ENCODE measurements at regions not wholly inside any gene's neighbourhood (a gene's known extent, or its start where the extent isn't known, plus 50 kb on each side); places are given as distances from the start of the nearest gene placed in this dataset.

- no peak overlapping the region for H2AFZ ChIP-seq (ENCODE audit: insufficient read depth, low read depth, low read length, poor library complexity, severe bottlenecking)
- POLR2A ChIA-PET = no interaction called here
- no peak overlapping the region for H3K9ac ChIP-seq (ENCODE audit: low read length)
- H3K27ac Mint-ChIP-seq = no peak overlapping the region
- H3K4me2 ChIP-seq (replicated peaks; ENCODE audit: low read depth, low read length, poor library complexity, severe bottlenecking) = no peak overlapping the region
- ATAC-seq (ENCODE audit: low read depth) (no peak), DNase-seq (no peak)
- H3K27me3 ChIP-seq (replicated peaks in 1 of 4; ENCODE audit: control extremely low read depth in 1 of 4, control insufficient read depth in 3 of 4, insufficient read depth in 4 of 4, low read length in 3 of 4) = no peaks in the 10 kb centered on the region
- H3K4me1 Mint-ChIP-seq = no peaks in the 10 kb centered on the region
- H4K20me1 ChIP-seq (ENCODE audit: control insufficient read depth, insufficient read depth, low read length, poor library complexity, severe bottlenecking) = no peaks in the 10 kb centered on the region
- WGBS (ENCODE audit: insufficient coverage) = no CpG with 5 or more reads among the region's 2 CpGs
- no peak overlapping the region for H3K4me3 ChIP-seq (ENCODE audit: control extremely low read depth in 1 of 5, extremely low read depth in 1 of 5, insufficient read depth in 1 of 5, low read depth in 2 of 5, low read length in 4 of 5)
- H3K79me2 ChIP-seq (ENCODE audit: control insufficient read depth, insufficient read depth, low read length) = no peaks in the 10 kb centered on the region
- no peak overlapping the region for H3K4me3 Mint-ChIP-seq
- no peaks in the 10 kb centered on the region for H3K27me3 Mint-ChIP-seq
- H3K4me1 ChIP-seq (ENCODE audit: control insufficient read depth in 2 of 2, insufficient read depth in 2 of 2, low read length in 2 of 2) = peaks cover 0 to 2% of the 10 kb centered on the region in 2 donors
- no peak overlapping the region for H3K27ac ChIP-seq (ENCODE audit: low read length in 2 of 2)
- TF ChIP-seq CTCF (IDR thresholded peaks at IDR 0.05) (no peak), EZH2 (IDR thresholded peaks at IDR 0.05; ENCODE audit: borderline replicate concordance, insufficient read depth, low read depth, low read length, poor library complexity, severe bottlenecking) (no peak)
- no peaks in the 10 kb centered on the region for H3K9me3 ChIP-seq (ENCODE audit: control extremely low read depth in 1 of 3, control insufficient read depth in 2 of 3, insufficient read depth in 1 of 3, low read length in 2 of 3)
- H3K9me3 Mint-ChIP-seq (ENCODE audit: insufficient read depth) = peaks cover 2% of the 10 kb centered on the region
- intact Hi-C loops (cut with micrococcal nuclease) = no loop called here
- no peaks in the 10 kb centered on the region for H3K36me3 ChIP-seq (replicated peaks in 1 of 2; ENCODE audit: control extremely low read depth in 1 of 2, control insufficient read depth in 1 of 2, extremely low read depth in 1 of 2, insufficient read depth in 2 of 2, low read length in 1 of 2)
- CTCF ChIA-PET = no interaction called here
Measured at GRCh38 chr10:107809889-107810288, 645.4 kb upstream of the SORCS1 start.

DNA sequence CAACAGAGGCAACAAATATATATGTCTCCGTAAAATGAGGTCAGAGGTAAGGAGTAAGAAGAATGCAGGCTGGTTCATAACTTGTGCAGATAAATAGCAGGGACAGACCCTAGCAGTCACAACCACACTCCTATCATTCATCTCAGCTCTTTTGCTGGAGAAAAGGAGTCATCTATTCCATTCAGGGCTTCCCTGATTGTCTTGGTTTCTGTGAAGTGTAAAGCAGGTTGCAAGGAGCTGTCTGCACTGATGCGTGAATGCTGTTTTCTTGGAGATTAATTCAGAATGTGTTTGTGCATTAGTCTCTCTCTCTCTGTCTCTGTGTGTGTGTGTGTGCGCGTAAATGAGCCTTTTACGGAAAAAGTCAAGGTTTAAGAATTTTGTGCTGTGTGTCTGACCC, 643.3 kb upstream of the SORCS1 start:
- no peaks in the 10 kb centered on the region for H4K20me1 ChIP-seq (ENCODE audit: control insufficient read depth, insufficient read depth, low read length, poor library complexity, severe bottlenecking)
- ChIA-PET POLR2A (no interaction called here), CTCF (no interaction called here)
- H3K4me3 ChIP-seq (ENCODE audit: control extremely low read depth in 1 of 5, extremely low read depth in 1 of 5, insufficient read depth in 1 of 5, low read depth in 2 of 5, low read length in 4 of 5) = no peak overlapping the region
- Mint-ChIP-seq H3K27me3 (no peaks in the 10 kb centered on the region), H3K4me3 (no peak overlapping the region), H3K4me1 (no peaks in the 10 kb centered on the region), H3K27ac (no peak overlapping the region), H3K9me3 (ENCODE audit: insufficient read depth) (peaks cover 2% of the 10 kb centered on the region)
- H3K27me3 ChIP-seq (replicated peaks in 1 of 4; ENCODE audit: control extremely low read depth in 1 of 4, control insufficient read depth in 3 of 4, insufficient read depth in 4 of 4, low read length in 3 of 4) = no peaks in the 10 kb centered on the region
- no peak overlapping the region for H2AFZ ChIP-seq (ENCODE audit: insufficient read depth, low read depth, low read length, poor library complexity, severe bottlenecking)
- no peaks in the 10 kb centered on the region for H3K4me1 ChIP-seq (ENCODE audit: control insufficient read depth in 2 of 2, insufficient read depth in 2 of 2, low read length in 2 of 2)
- H3K9me3 ChIP-seq (ENCODE audit: control extremely low read depth in 1 of 3, control insufficient read depth in 2 of 3, insufficient read depth in 1 of 3, low read length in 2 of 3) = no peaks in the 10 kb centered on the region
- H3K9ac ChIP-seq (ENCODE audit: low read length) = no peak overlapping the region
- no peak for ATAC-seq (ENCODE audit: low read depth)
- H3K27ac ChIP-seq (ENCODE audit: low read length in 2 of 2) = no peak overlapping the region
- TF ChIP-seq CTCF (IDR thresholded peaks at IDR 0.05) (no peak), EZH2 (IDR thresholded peaks at IDR 0.05; ENCODE audit: borderline replicate concordance, insufficient read depth, low read depth, low read length, poor library complexity, severe bottlenecking) (no peak)
- WGBS (ENCODE audit: insufficient coverage) = 100% methylated on average over 1 of the region's 5 CpGs
- H3K4me2 ChIP-seq (replicated peaks; ENCODE audit: low read depth, low read length, poor library complexity, severe bottlenecking) = no peak overlapping the region
- no peak for DNase-seq
- no peaks in the 10 kb centered on the region for H3K36me3 ChIP-seq (replicated peaks in 1 of 2; ENCODE audit: control extremely low read depth in 1 of 2, control insufficient read depth in 1 of 2, extremely low read depth in 1 of 2, insufficient read depth in 2 of 2, low read length in 1 of 2)
- no peaks in the 10 kb centered on the region for H3K79me2 ChIP-seq (ENCODE audit: control insufficient read depth, insufficient read depth, low read length)
- intact Hi-C loops (cut with micrococcal nuclease) = no loop called here

All from B cell (primary cell).